ENCODE measurements at regions not wholly inside any gene's neighbourhood (a gene's known extent, or its start where the extent isn't known, plus 50 kb on each side); places are given as distances from the start of the nearest gene placed in this dataset.

DNA sequence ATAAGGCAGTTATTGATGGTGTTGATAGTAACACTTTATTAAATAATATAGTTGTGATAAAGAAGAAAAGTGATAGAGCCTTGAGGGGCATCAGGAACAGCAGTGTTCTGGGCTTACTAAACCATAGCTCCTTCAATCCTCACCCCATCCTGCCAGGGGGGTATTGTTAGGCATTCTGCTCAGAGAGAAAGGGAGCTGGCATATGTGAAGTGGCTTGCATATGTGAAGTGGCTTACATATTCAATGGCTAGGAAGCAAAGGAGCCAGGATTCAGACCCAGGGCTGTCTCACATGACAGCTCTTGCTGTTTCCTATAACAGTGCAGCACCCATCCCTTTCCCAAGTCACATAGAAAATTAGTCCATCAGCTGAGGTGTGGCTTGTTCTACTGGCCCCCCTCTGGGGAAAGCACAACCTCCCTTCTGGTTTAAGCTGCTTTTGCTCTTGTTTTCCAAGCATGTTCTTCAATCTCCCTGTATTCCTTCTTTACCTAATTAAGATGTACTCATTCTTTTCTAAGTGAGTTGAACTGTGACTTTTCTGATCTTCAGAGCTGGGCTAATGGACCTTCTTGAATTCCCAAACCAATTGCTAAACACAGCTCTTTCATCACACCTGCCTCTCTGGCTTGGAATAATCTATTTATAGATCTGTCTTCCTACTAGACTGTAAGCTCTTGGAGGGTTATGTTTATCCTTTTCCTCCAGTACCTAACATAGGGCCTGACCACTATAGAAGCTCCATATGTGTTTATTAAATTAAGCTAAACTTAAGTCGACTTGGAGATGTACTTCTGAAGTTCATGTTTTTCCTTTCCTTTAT, 108.7 kb upstream of the GLI3 start (continued):
- no peak for TF ChIP-seq ZBTB33 (IDR thresholded peaks at IDR 0.05; ENCODE audit: borderline replicate concordance, low read depth)
- no peak for TF ChIP-seq FOXJ3 (CRISPR knock-in tag; IDR thresholded peaks at IDR 0.05)
- no peak for TF ChIP-seq MAX (IDR thresholded peaks at IDR 0.05; ENCODE audit: low read depth)

DNA sequence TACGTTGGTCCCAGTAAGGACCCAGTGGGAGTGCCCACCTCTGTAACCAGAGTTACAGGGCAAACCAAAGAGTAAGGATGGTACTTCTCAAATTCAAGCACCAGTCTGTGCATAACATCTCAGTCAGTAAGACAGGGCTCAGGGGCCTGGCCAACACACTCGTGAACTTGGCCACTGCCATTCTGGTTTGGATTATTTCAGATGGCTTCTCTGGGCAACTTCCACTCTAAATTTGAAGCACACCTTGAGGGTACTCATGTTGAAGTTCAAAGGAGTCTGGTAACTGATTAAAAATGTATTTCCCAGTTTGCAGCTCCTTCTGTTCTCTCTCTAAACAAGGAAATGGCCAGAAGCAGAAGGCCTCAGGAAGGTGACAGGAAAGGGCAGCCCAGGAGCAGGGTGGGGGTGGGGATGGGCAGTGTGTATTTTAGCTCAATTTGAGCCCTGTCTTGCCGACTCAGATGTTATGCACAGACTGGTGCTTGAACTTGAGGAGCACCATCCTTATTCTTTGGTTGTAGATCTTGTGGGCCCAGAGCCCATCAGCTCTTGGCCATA, 107.3 kb upstream of the GLI3 start:
- Histone ChIP-seq H3K36me3 (replicated peaks in 1 of 2; ENCODE audit: control insufficient read depth in 1 of 2, insufficient read depth in 2 of 2, low read length in 1 of 2) (no peaks in the 10 kb centered on the region), H3K4me3 (ENCODE audit: low read depth in 2 of 2, low read length in 1 of 2) (no peak overlapping the region), H3K9me3 (no peaks in the 10 kb centered on the region), H2AFZ (ENCODE audit: low read depth) (no peak overlapping the region), H4K20me1 (ENCODE audit: insufficient read depth) (no peaks in the 10 kb centered on the region), H3K27ac (ENCODE audit: low read depth in 2 of 2, low read length in 1 of 2) (no peak overlapping the region), H3K9me2 (no peaks in the 10 kb centered on the region), H3K4me2 (no peak overlapping the region), H3K4me1 (ENCODE audit: control insufficient read depth in 1 of 2, insufficient read depth in 2 of 2, low read depth in 1 of 2, low read length in 1 of 2) (no peaks in the 10 kb centered on the region; a peak in 1 of 4 replicates), H3K79me2 (ENCODE audit: insufficient read depth) (no peaks in the 10 kb centered on the region), H3K9ac (no peak overlapping the region), H3F3A (replicated peaks; ENCODE audit: insufficient read depth) (no peaks in the 10 kb centered on the region), H3K27me3 (ENCODE audit: insufficient read depth) (peaks cover 30% of the 10 kb centered on the region; the same call in 1 of the 2 replicates)
- TF ChIP-seq RAD21 (IDR thresholded peaks at IDR 0.05; ENCODE audit: low read length) (no peak), ELF1 (IDR thresholded peaks at IDR 0.05) (no peak), JUND (IDR thresholded peaks at IDR 0.05) (no peak), FOXJ3 (CRISPR knock-in tag; IDR thresholded peaks at IDR 0.05) (no peak), EP300 (IDR thresholded peaks at IDR 0.05; ENCODE audit: borderline replicate concordance in 1 of 2, low read depth in 1 of 2, low read length in 1 of 2) (no peak), FOXM1 (IDR thresholded peaks at IDR 0.05; ENCODE audit: low read depth) (no peak), CTCF (IDR thresholded peaks at IDR 0.05) (no peak), MXI1 (IDR thresholded peaks at IDR 0.05; ENCODE audit: low read depth, low read length) (no peak), POLR2AphosphoS5 (IDR thresholded peaks at IDR 0.05; ENCODE audit: low read depth, low read length) (no peak), RCOR1 (IDR thresholded peaks at IDR 0.05; ENCODE audit: low read length) (no peak), MAX (IDR thresholded peaks at IDR 0.05; ENCODE audit: low read depth) (no peak), CHD2 (IDR thresholded peaks at IDR 0.05; ENCODE audit: low read length, partially characterized antibody) (no peak), TAF1 (IDR thresholded peaks at IDR 0.05; ENCODE audit: borderline replicate concordance, low read depth, low read length) (no peak)
- TF ChIP-seq, protein P1, sequence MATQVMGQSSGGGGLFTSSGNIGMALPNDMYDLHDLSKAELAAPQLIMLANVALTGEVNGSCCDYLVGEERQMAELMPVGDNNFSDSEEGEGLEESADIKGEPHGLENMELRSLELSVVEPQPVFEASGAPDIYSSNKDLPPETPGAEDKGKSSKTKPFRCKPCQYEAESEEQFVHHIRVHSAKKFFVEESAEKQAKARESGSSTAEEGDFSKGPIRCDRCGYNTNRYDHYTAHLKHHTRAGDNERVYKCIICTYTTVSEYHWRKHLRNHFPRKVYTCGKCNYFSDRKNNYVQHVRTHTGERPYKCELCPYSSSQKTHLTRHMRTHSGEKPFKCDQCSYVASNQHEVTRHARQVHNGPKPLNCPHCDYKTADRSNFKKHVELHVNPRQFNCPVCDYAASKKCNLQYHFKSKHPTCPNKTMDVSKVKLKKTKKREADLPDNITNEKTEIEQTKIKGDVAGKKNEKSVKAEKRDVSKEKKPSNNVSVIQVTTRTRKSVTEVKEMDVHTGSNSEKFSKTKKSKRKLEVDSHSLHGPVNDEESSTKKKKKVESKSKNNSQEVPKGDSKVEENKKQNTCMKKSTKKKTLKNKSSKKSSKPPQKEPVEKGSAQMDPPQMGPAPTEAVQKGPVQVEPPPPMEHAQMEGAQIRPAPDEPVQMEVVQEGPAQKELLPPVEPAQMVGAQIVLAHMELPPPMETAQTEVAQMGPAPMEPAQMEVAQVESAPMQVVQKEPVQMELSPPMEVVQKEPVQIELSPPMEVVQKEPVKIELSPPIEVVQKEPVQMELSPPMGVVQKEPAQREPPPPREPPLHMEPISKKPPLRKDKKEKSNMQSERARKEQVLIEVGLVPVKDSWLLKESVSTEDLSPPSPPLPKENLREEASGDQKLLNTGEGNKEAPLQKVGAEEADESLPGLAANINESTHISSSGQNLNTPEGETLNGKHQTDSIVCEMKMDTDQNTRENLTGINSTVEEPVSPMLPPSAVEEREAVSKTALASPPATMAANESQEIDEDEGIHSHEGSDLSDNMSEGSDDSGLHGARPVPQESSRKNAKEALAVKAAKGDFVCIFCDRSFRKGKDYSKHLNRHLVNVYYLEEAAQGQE (IDR thresholded peaks at IDR 0.05; ENCODE audit: low read depth, low read length) = no peak
- TF ChIP-seq, protein P2, sequence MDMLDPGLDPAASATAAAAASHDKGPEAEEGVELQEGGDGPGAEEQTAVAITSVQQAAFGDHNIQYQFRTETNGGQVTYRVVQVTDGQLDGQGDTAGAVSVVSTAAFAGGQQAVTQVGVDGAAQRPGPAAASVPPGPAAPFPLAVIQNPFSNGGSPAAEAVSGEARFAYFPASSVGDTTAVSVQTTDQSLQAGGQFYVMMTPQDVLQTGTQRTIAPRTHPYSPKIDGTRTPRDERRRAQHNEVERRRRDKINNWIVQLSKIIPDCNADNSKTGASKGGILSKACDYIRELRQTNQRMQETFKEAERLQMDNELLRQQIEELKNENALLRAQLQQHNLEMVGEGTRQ (IDR thresholded peaks at IDR 0.05; ENCODE audit: borderline replicate concordance, low read depth, low read length) = no peak
- TF ChIP-seq, protein P3, sequence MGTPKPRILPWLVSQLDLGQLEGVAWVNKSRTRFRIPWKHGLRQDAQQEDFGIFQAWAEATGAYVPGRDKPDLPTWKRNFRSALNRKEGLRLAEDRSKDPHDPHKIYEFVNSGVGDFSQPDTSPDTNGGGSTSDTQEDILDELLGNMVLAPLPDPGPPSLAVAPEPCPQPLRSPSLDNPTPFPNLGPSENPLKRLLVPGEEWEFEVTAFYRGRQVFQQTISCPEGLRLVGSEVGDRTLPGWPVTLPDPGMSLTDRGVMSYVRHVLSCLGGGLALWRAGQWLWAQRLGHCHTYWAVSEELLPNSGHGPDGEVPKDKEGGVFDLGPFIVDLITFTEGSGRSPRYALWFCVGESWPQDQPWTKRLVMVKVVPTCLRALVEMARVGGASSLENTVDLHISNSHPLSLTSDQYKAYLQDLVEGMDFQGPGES (IDR thresholded peaks at IDR 0.05; ENCODE audit: low read depth, low read length) = no peak
- 2% methylated on average over 3 of the region's 3 CpGs for WGBS (ENCODE audit: low lambda C conversion rate)
- CTCF ChIA-PET = no interaction called here
- POLR2A ChIA-PET = no interaction called here
- DNase-seq = no peak

All from SK-N-SH (cell line).